NCI-H2227 treated with DMSO at 0.1 percent for 48 hours (cell line): ENCODE measurements at regions not wholly inside any gene's neighbourhood (a gene's known extent, or its start where the extent isn't known, plus 50 kb on each side); places are given as distances from the start of the nearest gene placed in this dataset.
"Not testable (repeated sequence)": the region's sequence is repeated elsewhere in the genome, so short reads cannot be mapped to it uniquely, and the experiment has no call there.

Experiments
- DNase-seq: peaks from one replicate; lab custom pipeline; 2025; lab: John Stamatoyannopoulos, UW

- DNase-seq = no peak
These were observed 252.0 kb downstream of the ZPLD1 start for GRCh38 chr3:102686792-102687191.

DNA sequence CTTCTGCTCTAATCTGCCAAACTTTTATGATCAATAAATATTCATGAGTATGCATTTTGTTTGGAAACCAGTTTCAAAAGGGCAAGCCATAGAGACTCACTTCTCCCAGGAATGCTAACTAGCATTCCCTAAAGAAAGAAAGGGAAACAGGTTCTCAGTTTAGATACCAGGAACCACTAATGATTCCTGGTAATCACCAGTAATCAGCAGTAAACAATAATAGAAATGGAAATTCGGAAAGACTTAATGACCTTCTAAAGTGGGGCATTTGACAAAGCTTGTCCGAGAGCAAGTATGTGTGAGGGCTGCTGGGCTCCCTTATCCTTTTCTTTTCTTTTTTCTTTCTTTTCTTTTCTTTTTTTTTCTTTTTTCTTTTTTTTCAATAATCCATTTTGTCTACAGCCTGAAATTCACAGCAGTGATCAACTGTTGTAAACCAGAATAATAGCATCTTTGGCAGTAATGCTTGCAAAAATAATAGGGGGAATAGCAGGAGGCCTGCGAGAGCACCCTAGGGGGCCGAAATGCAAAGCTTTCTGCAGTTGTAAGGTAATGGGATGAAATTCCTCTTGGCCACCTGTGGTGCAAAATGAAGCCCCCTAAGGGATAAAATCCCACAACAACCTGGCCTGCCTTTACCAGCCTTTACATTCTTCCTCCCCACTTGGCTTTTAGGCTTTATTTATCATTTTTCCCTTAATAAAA is 253.2 kb downstream of the ZPLD1 start:
- no peak for DNase-seq

GRCh38 chr3:102688556-102688930 is 253.7 kb downstream of the ZPLD1 start:
- DNase-seq = no peak

DNA sequence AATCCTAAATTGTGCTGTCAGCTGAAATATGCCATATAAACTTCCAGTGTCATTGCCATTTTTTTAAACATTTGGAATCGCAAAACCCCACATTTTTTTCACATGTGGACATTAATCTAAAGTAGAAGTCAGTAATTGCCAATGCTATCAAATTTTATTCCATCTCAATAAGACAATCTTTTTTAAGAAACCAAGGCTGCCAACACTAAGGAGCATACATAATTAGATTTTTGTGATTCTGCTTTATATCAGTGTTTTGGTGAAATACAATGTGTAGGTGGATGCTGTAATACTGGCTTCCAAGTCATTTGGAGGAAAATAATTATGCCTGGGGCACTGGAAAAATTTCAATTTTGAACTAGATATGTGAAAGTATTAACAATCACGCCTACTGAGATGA is 256.7 kb downstream of the ZPLD1 start:
- DNase-seq = no peak

- no peak for DNase-seq
These were observed 264.4 kb downstream of the ZPLD1 start for GRCh38 chr3:102699104-102699818.

DNA sequence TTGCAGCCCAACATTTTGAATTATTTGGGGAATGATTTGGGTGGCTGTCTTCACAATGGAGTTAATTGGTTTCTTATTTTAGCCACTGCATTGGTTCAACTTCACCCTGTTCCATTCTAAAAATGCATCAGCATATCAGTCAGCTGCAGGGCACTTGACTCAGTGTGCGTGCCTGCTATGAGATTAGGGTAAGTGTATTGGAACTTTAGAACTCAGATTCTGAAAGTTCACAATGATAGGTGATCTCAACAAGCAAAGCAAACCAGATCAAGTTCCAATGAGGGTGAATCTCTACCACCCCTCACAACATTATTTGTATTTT is 265.0 kb downstream of the ZPLD1 start:
- DNase-seq = no peak

DNA sequence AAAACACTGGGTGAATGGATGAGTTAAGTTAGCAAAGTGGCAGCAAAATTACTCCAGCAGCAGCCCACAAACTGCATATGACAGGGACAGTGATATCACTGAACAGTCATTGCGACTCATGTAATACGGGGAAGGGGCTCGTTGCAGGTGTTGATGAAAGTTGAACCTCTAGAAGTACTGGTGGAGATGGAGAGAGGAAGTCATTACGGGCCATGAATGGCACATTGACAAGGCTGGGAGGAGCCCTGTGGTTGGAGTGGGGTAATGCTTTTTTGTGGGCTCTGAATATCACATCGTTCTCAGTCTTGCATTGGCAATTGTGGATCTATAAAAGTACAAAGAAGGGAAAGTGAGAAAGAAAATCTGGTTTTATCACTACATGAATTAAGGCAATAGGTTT is 278.1 kb downstream of the ZPLD1 start:
- DNase-seq = no peak

GRCh38 chr3:102714567-102714966 is 279.8 kb downstream of the ZPLD1 start:
- DNase-seq = no peak

- no peak for DNase-seq
These were observed 280.3 kb downstream of the ZPLD1 start for GRCh38 chr3:102715030-102715697.

DNA sequence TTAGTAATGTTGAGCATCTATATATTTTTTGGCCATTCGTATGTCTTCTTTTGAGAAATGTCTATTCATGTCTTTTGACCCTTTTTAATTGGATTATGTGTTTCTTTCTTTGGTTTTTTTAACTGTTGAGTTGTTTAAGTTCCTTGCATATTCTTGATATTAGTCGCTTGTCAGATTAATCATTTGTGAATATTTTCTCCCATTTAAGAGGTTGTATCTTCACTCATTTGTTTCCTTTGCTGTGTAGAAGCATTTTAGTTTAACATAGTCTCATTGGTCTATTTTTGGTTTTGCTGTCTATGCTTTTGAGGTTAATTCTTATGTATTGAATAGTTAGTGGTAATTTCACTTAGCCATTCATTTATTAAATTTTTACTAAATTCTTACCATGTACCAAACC is 283.8 kb downstream of the ZPLD1 start:
- DNase-seq = no peak

DNA sequence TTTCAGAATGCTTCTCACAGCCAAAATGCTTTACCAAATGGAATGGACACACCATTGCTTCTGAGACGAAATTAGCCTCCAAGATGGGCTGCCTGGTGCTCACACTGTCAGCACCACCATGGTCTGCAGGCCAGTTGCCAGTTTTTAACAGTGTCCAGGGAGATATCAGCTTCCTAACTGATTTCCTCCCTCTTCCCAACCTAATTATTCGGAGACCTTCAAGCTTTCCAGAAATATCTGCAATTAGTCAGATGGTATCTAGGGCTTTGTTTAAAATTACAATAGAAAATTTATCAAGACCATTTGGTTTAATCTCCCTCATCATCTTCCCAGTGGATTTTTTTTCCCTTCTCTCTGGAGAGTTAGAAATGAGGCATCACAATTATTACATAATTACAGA is 287.5 kb downstream of the ZPLD1 start:
- no peak for DNase-seq

DNA sequence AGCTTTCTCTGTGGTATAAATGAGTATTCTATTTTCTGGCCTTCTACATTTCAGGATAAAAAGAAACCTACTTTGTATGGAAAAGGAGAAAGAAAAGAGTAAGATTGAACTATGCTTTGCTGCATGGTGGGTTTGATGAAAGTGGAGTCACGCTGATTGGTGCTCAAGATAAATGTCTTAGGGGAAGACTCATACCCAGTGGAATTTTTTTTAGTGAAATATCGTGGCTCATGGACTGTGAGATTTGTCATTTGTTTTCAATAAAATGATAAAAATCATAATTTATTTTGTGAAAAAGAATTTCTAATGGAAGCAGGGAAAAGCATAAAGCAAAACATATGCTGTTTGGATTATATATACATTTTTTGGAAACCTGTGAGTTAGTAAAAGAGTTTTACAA is 292.5 kb downstream of the ZPLD1 start:
- no peak for DNase-seq

GRCh38 chr3:102732581-102732980 is 297.8 kb downstream of the ZPLD1 start:
- DNase-seq = not testable (repeated sequence)

DNA sequence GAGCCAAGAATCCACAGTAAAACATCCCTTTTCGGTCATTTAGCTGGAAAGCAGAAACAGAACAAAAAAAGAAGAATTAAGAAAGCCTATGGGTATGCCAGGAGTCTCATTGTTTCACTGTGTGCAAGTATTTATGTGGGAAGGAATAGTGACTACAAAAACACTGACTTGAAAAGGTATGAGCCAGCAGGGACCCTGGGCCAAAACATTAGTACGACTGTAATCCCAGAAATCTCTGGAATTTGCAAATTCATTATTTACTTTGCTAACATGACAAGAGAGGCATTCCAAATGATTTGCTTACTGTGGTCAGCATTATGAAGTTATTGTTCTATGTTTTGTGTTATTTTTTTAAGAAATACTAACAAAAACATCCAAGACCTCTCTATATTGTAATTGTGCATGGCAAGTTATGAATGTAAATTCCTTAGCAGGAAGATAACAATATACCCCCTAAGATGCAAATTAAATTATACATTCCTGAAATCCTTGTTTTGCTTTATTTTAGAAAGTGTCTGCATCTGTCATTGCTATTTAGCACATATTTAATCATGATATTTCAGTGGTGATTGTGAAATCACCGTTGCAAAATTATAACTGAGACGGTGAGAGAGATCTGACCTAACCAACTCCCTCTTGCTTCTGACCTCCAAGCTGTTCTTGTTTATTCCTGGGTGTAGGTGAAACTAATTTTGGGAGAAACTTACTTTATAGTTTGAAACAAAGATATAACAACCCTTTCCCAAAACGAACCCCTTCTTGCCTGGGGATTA is 299.2 kb downstream of the ZPLD1 start:
- DNase-seq = no peak

GRCh38 chr3:102735311-102735710 is 300.5 kb downstream of the ZPLD1 start:
- no peak for DNase-seq

DNA sequence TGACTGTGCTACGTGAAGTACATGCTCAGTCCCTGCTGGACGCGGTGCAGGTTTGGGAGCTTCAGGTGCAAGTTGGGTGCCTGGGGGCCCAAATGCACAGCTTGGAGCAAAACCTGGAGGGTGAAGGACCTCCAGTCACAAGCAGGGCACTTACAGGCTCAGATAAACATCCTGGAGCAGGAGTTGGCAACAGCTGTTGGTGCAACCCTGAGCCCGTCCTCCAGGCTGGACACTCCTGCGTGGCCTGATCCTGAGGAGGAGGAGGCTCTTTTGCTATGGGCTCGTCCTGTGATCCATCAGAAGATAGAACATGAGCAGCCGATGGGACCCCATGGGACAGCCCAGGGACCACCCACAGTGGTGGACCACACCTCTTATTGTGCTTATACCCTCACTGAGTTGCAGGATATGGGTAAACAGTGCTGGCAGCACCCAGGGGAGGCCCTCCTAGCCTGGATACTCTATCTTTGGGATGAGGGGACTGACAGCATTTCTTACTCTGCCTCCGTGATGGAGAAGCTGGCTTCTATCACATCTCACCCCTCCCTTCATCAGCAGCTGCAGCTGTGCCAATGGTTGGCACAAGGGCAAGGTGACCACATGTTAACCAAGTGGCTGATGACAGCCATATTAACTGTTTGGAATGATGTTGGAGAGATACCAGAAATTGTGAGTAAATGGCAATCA is 301.6 kb downstream of the ZPLD1 start:
- DNase-seq = no peak

- no peak for DNase-seq
These were observed 302.1 kb downstream of the ZPLD1 start for GRCh38 chr3:102736975-102737304.

- no peak for DNase-seq
These were observed 302.5 kb downstream of the ZPLD1 start for GRCh38 chr3:102737353-102737752.

- DNase-seq = no peak
These were observed 306.3 kb downstream of the ZPLD1 start for GRCh38 chr3:102741105-102741504.

DNA sequence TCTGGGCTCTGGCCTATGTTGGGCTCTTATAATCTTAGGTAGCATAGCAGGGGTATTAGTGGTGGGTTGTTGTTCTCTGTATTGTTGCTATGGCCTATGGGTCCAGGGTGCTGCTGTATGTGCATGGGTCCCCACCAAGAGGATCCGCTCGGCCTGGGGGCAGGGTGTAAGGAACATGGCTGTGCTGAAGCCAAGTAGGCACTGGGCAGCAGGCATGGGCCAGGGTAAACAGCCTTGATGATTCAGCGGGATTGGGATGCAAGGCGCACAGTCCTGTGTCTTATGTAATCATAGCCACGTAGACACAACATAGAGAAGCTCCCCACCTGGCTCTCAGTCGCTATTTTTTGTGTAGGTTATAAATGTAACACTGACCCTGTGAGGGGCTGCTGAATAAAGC is 306.9 kb downstream of the ZPLD1 start:
- no peak for DNase-seq

DNA sequence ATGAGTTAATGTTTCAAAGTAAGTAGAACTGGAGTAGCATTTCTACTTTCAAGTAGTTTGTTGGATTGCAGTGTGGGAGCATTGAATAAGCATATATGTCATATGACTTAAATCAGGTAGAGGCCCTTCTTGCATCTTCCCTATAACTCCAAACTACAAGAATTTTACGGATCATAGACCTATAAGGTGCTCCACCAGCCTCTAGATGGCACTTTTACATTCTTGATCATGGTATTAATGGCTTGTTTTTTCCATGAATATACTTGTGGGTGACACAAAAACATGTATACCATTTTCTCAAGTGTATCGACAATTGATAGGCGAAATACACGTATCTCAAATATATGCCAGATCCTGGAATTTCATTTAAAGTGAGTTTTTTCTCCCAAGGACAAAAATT is 311.1 kb downstream of the ZPLD1 start:
- DNase-seq = no peak

GRCh38 chr3:102747611-102748010 is 312.8 kb downstream of the ZPLD1 start:
- DNase-seq = no peak
